Cardiac fibroblast (primary cell): ENCODE measurements at regions not wholly inside any gene's neighbourhood (a gene's known extent, or its start where the extent isn't known, plus 50 kb on each side); places are given as distances from the start of the nearest gene placed in this dataset.

Experiments
- DNase-seq, 2 donors: peaks; one replicate each; pipeline versions ENCODE4 v3.0.0 to v3.0.0-alpha.2; 2010; ENCODE audit warnings: low read depth in 2 of 2
- H3K4me3 ChIP-seq, 2 donors: replicated peaks in 1 of 2; 1 replicate in 1 of 2; 2 replicates in 1 of 2; pipeline ENCODE4 v1.5.1; 2011; ENCODE audit warnings: low read depth in 2 of 2, low read length in 2 of 2, mild to moderate bottlenecking in 2 of 2, moderate library complexity in 1 of 2
- TF ChIP-seq, protein P1 (sequence below): IDR thresholded peaks from one replicate; pipeline ENCODE4 v1.5.1; 2011; ENCODE audit warnings: low read depth, mild to moderate bottlenecking, low read length, inconsistent platforms

DNA sequence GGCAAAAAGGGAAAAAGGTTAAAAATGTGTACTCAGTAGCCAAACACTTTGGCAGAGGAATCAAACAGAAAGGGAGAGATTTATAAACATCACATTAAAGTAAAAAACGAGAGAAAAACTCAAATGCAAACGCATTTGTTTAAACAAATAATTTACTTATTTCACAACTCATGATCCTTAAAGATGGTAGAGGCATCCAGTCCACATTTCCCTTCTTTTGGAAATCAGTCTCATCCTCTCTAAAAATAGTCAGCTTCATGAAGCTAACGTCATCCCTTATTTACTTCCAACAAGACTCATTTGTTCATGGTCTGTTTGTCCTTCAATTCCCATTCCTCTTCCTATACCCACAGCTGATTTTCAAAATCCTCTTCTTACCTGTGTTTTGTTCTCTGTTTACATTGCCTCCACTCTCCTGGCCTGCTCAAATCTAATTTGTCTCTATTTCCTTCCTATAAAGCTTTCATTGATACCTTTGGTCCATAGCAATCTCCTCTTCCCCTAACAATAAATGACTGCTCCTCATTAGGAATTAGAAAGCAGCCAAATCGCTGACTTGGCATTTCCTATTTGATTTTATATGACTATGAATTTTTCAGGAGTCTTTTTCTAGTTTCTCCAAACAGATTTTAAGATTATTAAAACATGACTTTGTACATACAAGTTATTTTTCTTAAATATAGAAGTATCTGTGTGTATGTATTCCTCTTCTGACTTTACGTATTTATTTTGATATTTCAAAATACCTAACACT is 805.3 kb downstream of the TLE1 start:
- TF ChIP-seq, protein P1, sequence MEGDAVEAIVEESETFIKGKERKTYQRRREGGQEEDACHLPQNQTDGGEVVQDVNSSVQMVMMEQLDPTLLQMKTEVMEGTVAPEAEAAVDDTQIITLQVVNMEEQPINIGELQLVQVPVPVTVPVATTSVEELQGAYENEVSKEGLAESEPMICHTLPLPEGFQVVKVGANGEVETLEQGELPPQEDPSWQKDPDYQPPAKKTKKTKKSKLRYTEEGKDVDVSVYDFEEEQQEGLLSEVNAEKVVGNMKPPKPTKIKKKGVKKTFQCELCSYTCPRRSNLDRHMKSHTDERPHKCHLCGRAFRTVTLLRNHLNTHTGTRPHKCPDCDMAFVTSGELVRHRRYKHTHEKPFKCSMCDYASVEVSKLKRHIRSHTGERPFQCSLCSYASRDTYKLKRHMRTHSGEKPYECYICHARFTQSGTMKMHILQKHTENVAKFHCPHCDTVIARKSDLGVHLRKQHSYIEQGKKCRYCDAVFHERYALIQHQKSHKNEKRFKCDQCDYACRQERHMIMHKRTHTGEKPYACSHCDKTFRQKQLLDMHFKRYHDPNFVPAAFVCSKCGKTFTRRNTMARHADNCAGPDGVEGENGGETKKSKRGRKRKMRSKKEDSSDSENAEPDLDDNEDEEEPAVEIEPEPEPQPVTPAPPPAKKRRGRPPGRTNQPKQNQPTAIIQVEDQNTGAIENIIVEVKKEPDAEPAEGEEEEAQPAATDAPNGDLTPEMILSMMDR, result no peak
- DNase-seq, result no peak
- no peak overlapping the region for H3K4me3 ChIP-seq

- H3K4me3 ChIP-seq, result no peak overlapping the region
- TF ChIP-seq, protein P1, result no peak
- peak in 1 of 2 donors; percentile 21 for DNase-seq
These were observed 805.9 kb downstream of the TLE1 start for GRCh38 chr9:80883426-80883825.

DNA sequence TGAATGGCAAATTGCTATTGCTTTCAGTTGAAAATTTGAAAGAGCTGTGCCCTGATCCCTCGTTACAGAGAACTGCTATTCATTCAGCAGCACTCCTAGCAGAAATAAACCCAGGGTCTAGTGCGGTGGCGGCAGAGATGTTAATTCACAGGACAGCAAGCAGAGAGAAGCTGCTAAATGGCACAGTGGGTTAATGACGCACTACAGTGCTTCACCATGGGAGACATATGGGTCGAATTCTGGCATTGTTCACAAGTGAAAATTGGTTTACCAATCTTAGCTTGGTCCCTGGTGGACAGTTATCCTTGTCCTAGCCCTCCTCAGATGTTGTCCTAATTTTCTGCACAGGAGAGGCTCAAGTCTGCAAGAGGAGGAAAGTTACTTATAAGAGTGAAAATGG is 807.4 kb downstream of the TLE1 start:
- no peak for DNase-seq
- TF ChIP-seq, protein P1, result no peak
- no peak overlapping the region for H3K4me3 ChIP-seq

DNA sequence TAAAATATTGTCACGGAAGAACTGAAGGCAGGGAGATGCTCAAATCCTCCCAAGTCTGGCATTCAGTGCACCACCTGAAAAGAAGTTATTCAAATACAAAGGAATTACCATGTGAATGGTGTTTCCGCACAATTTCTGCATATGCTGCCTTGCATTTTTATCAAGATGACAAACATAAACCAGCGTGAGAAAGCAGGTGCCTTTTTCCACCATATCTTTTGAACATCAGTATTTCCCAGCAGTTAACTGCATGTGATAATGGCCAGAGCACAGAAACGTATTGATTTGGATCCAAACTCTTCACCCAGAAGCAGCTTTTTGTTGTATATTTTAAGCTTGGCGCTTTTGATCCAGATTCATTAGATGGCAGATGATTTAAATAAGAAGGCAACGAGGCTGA is 808.0 kb downstream of the TLE1 start:
- H3K4me3 ChIP-seq, result no peak overlapping the region
- TF ChIP-seq, protein P1, result no peak
- DNase-seq, result no peak

GRCh38 chr9:80878556-80878955 is 810.8 kb downstream of the TLE1 start:
- DNase-seq, result peak in 1 of 2 donors; percentile 54
- H3K4me3 ChIP-seq, result no peak overlapping the region
- TF ChIP-seq, protein P1, result no peak

DNA sequence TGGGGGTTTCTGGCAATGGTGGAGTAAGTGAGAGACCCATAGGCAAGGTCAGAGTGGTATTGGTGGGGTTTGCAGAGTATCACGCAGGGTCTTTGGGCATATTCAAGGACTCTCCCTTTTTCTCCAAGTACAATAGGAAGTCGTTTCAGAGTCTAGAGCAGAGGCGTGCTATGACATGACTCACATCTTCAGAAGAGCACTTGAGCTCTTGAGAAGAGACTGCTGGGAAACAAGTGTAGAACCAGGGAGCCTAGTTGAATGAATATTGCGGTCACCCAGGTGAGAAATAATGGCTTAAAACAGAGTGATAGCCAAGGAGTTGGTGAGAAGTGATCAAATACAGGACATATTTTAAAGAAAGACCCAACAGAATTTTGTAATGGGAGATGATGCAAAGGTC is 813.4 kb downstream of the TLE1 start:
- TF ChIP-seq, protein P1, result no peak
- no peak for DNase-seq
- H3K4me3 ChIP-seq, result no peak overlapping the region

- peak in 1 of 2 donors; percentile 67 for DNase-seq
- no peak overlapping the region for H3K4me3 ChIP-seq
- TF ChIP-seq, protein P1, result no peak
These were observed 815.1 kb downstream of the TLE1 start for GRCh38 chr9:80874276-80874675.
